ENCODE measurements at regions not wholly inside any gene's neighbourhood (a gene's known extent, or its start where the extent isn't known, plus 50 kb on each side); places are given as distances from the start of the nearest gene placed in this dataset.

DNA sequence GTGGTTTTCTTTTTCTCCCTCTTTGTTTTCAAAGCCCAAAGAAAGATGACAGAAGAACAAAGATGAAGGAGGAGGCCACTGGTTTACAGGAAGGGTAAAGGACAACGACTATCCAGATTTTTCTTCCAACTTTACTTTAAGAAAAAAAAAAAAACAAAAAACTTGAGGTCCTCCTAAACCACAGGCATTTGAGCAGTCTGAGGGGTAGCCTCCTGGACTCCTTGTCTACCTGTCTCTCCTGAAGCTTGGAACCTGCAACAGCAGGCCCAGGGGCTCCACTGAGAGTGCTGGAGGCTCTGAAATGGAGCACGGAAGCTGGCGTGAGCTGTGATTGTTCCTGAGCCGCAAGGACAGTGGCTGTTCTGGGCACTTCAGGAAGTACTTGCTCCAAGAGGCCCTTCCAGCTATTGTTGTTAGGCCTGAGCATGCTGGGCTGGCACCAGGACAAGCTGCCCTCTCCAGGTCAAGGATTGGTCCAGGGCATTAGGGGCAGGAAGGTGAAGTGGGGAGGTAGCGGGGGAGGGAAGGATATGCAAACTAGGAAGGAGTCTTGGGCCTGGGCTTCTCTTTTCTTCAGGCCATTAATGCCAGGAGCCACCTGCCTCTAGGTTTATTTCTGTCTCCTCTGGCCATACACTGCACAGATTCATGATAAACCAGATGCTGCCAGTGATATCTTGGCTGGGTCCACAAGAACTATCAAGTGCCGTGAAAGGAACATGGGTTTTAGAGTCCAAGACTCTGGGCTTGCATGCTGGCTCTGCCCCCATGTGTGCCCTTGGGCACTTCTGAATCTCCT lies 147.3 kb downstream of the CCDC34 start:
- DNase-seq (ENCODE audit: low read depth) = no peak
- TF ChIP-seq, protein P1, sequence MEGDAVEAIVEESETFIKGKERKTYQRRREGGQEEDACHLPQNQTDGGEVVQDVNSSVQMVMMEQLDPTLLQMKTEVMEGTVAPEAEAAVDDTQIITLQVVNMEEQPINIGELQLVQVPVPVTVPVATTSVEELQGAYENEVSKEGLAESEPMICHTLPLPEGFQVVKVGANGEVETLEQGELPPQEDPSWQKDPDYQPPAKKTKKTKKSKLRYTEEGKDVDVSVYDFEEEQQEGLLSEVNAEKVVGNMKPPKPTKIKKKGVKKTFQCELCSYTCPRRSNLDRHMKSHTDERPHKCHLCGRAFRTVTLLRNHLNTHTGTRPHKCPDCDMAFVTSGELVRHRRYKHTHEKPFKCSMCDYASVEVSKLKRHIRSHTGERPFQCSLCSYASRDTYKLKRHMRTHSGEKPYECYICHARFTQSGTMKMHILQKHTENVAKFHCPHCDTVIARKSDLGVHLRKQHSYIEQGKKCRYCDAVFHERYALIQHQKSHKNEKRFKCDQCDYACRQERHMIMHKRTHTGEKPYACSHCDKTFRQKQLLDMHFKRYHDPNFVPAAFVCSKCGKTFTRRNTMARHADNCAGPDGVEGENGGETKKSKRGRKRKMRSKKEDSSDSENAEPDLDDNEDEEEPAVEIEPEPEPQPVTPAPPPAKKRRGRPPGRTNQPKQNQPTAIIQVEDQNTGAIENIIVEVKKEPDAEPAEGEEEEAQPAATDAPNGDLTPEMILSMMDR (IDR thresholded peaks at IDR 0.05; ENCODE audit: control insufficient read depth, extremely low read depth, insufficient read depth) = no peak

DNA sequence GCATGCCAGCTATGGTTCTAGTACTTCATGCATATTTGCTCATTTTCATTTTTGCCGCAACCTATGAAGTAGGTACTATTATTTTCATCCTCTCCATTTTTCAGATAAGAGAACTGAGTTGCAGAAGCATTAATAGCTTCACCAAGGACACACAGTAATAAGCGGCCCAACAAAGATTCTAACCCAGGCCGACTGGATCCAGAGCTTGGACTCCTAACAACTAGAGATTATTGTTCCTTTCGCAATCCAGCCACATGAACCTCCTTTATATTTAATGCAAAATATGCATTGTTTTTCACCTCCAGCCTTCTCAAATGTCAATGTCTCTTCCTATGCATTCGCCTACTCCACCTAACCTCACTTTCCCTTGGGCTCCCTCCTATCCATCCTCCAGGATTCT lies 148.3 kb downstream of the CCDC34 start:
- no peak for DNase-seq (ENCODE audit: low read depth)
- TF ChIP-seq, protein P1 (IDR thresholded peaks at IDR 0.05; ENCODE audit: control insufficient read depth, extremely low read depth, insufficient read depth) = no peak
- no peak overlapping the region for H3K4me3 ChIP-seq (ENCODE audit: low read depth, low read length)

More for the DNA sequence above, 147.3 kb downstream of the CCDC34 start:
- no peak overlapping the region for H3K4me3 ChIP-seq (ENCODE audit: low read depth, low read length)

DNA sequence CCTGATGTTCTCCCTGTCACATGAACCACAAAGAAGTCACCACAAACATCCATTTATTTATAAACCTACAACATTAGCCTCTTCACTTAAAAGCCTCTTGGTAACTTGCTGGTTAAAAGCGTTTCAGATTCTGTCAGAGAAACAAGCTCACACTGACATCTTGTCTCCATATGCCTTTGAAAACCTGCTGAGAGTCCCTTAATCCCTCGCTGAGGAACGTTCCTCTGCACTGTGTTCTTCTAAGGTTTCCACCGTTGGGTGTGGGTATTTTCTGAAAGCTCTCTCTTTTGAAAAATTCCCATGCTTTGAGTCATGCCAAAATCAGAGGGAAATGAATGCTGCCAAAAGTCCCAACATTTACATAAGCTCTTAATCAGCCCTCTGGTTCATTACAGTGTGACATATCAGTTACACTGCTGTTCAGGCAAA lies 149.8 kb downstream of the CCDC34 start:
- TF ChIP-seq, protein P1 (IDR thresholded peaks at IDR 0.05; ENCODE audit: control insufficient read depth, extremely low read depth, insufficient read depth) = no peak
- DNase-seq (ENCODE audit: low read depth) = no peak
- H3K4me3 ChIP-seq (ENCODE audit: low read depth, low read length) = no peak overlapping the region

GRCh38 chr11:27212248-27212780 lies 150.7 kb downstream of the CCDC34 start:
- H3K4me3 ChIP-seq (ENCODE audit: low read depth, low read length) = no peak overlapping the region
- TF ChIP-seq, protein P1 (IDR thresholded peaks at IDR 0.05; ENCODE audit: control insufficient read depth, extremely low read depth, insufficient read depth) = no peak
- DNase-seq (ENCODE audit: low read depth) = no peak

- TF ChIP-seq, protein P1 (IDR thresholded peaks at IDR 0.05; ENCODE audit: control insufficient read depth, extremely low read depth, insufficient read depth) = peak; percentile 41
- H3K4me3 ChIP-seq (ENCODE audit: low read depth, low read length) = no peak overlapping the region
- no peak for DNase-seq (ENCODE audit: low read depth)
These were observed 151.5 kb downstream of the CCDC34 start for GRCh38 chr11:27211370-27212127.

DNA sequence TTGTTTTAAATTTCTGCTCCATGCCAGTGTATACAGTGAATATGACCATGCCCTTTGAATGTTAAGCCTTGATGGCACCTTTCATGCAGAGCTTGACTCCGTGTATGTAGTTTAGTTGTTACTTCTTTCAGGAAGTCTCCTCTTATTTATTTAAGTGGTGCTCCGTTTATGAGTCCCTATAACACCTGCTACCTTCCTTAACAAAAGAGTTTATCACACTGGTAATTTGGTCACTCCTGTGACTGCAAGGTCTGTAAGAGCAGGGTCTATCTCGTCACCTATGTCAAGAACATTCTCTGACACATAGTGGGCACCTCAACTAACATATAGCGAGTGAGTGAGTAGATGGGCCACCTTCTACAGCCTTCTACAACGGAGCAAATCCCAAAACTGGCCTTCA lies 152.5 kb downstream of the CCDC34 start:
- TF ChIP-seq, protein P1 (IDR thresholded peaks at IDR 0.05; ENCODE audit: control insufficient read depth, extremely low read depth, insufficient read depth) = no peak
- no peak for DNase-seq (ENCODE audit: low read depth)
- no peak overlapping the region for H3K4me3 ChIP-seq (ENCODE audit: low read depth, low read length)
